ENCODE measurements at regions not wholly inside any gene's neighbourhood (a gene's known extent, or its start where the extent isn't known, plus 50 kb on each side); places are given as distances from the start of the nearest gene placed in this dataset.

- TF ChIP-seq EZH2 (IDR thresholded peaks at IDR 0.05; ENCODE audit: insufficient read depth, poor library complexity, severe bottlenecking) = no peak
- TF ChIP-seq EZH2phosphoT487 (IDR thresholded peaks at IDR 0.05; ENCODE audit: insufficient read depth, low read depth) = no peak
These were observed 1313.0 kb downstream of the MAT2B start for GRCh38 chr5:164818445-164818844.
